ENCODE measurements at regions not wholly inside any gene's neighbourhood (a gene's known extent, or its start where the extent isn't known, plus 50 kb on each side); places are given as distances from the start of the nearest gene placed in this dataset.

DNA sequence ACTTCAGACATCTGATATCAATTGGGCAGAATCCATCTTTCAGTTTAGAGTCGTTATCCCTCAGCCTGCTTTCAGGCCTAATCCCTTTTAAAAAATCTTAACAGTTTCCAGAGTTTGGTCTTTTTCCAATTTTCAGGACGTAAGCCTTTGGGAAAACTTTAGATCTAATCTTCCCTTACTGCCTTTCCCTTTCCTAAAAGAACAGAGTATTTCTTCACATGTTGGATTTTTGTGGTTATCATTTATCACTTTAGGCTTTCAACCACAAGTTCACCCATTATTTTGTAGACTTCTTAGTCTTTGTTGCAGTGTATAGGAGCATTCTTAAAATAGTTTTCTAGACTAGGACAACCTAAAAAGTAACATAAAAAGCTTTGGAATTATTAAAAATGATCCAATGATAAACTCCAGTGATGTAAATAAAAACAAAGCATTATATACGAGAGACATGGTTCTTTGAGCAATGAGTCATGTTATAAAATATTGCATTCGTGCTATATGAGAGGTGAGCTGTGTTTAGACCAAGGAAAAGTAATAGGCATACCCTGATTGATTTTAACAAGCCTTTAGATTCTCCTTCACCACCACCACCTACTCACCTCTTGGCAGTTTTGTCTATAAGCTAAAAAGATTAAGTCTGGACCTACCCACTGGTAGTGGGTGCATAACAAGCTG, 90.4 kb upstream of the MCHR2 start:
- DNase-seq: peak; percentile 97

DNA sequence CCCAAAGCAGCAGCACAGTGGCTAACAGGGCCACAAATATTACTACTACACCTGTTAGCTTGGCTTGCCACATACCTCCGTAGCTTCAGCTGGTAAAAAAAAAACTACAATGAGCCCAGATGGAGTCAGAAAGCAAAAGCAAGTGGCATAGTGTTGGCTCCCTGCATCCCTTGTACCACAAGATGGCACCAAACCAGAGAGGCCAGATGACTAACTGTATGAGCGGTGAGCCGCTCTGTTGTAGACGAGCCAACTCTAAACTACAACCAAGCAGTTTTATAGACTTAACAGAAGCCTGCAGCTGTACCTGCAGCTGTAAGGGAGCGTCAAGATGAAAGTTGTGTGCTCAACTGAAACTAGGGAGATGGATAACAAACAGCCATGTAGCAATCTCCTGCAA, 84.5 kb upstream of the MCHR2 start:
- DNase-seq: peak; percentile 47

DNA sequence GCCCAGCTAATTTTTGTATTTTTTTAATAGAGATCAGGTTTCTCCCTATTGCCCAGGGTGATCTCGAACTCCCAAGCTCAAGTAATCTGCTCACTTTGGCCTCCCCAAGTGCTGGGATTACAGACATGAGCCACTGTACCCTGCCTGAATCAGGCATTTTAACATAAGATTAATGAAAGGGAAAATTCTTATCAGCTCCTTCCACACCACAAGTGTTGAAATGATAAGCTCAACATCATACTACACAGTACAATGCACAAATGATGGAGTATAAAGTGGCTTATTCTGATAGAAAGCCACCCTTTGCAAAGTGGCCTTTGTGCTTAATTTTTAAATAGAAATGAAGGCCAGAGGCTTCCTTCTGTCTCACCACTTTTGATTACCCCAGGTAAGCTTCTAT, 71.3 kb upstream of the MCHR2 start:
- no peak for DNase-seq

DNA sequence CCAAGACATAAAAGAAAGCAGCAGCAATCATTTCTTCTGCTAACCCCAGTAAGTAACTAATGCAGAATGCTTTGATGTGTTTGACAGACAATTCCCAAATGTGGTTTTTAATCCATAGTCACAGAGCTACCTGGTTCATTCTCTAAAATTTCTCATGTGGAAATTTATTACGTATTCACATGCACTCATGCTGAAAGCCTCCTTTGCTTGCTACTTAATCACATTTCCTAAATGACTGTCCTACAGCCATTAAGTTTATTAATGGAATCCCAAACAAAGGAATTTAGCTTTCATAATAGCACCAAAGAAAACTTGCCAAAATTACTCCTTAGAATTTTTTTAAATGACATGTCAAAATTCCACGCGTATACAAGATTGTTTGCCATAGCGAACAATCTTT, 68.6 kb upstream of the MCHR2 start:
- DNase-seq: no peak

DNA sequence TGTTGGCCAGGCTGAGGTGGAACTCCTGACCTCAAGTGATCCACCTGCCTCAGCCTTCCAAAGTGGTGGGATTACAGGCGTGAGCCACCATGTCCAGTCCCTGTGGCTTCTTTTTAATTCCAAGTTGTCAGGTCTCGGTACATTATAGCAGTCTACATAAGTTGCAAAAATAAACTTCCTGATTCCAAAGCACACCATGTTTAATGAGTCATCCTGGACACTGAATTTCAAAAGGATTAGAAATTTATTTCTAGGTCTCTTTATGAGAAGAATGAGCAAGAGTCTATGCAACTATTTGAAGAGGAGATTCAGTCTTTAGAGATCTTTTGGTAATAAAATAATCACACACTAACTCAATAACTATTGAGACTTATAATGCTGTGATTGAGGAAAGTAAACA, 63.9 kb upstream of the MCHR2 start:
- peak; percentile 22 for DNase-seq

DNA sequence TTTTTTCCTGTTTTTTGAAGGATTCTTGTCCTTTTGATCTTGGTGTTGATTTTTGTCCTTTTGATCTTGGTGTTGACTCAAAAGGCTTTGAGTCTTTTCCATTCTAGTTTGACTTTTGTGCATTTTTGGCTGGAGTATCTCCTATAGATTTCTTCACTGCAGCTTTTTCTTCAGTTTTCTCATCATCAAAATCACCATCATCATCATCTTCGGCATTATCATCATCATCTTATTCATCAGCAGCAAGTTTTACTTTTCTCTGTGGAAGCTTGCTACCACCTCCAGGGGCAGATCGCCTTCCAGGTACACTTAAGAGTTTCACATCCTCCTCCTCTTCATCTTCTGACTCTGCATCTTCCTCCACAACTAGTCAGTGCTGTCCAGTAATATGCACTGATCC, 56.5 kb upstream of the MCHR2 start:
- no peak for DNase-seq

DNA sequence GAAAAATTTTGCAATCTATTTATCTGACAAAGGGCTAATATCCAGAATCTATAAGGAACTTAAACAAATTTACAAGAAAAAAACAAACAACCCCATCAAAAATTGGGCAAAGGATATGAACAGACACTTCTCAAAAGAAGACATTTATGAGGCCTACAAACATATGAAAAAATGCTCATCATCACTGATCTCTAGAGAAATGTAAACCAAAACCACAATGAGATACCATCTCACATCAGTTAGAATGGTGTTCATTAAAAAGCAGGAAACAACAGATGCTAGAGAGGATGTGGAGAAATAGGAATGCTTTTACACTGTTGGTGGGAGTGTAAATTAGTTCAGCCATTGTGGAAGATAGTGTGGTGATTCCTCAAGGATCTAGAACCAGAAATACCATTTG, 49.9 kb upstream of the MCHR2 start:
- DNase-seq: peak; percentile 5

Data from fibroblast of skin of right quadriceps (primary cell).